ENCODE measurements at regions not wholly inside any gene's neighbourhood (a gene's known extent, or its start where the extent isn't known, plus 50 kb on each side); places are given as distances from the start of the nearest gene placed in this dataset.

GRCh38 chr10:69733791-69734261 is 67.9 kb upstream of the COL13A1 start:
- Histone ChIP-seq H3K27ac (no peak overlapping the region), H3K9me3 (replicated peaks in 1 of 3) (no peaks in the 10 kb centered on the region), H3K4me1 (replicated peaks in 1 of 2) (peaks cover 2 to 19% of the 10 kb centered on the region in 2 donors), H3K4me3 (no peak overlapping the region), H3K27me3 (no peaks in the 10 kb centered on the region), H3K36me3 (replicated peaks in 1 of 2) (no peaks in the 10 kb centered on the region)
- intact Hi-C loops (cut with DNase I) = no loop called here
- WGBS, 4 donors = 68 to 77% (median 72%) methylated on average over 2 to 4 of the region's 4 CpGs
- TF ChIP-seq POLR2A (IDR thresholded peaks at IDR 0.05) = no peak
- TF ChIP-seq CTCF (IDR thresholded peaks at IDR 0.05) = no peak
- DNase-seq = no peak

GRCh38 chr10:69734416-69734796 is 67.3 kb upstream of the COL13A1 start:
- TF ChIP-seq POLR2A (IDR thresholded peaks at IDR 0.05) (no peak), CTCF (IDR thresholded peaks at IDR 0.05) (no peak)
- DNase-seq = no peak
- Histone ChIP-seq H3K4me3 (no peak overlapping the region), H3K36me3 (replicated peaks in 1 of 2) (no peaks in the 10 kb centered on the region), H3K27ac (no peak overlapping the region), H3K9me3 (replicated peaks in 1 of 3) (no peaks in the 10 kb centered on the region), H3K27me3 (no peaks in the 10 kb centered on the region), H3K4me1 (replicated peaks in 1 of 2) (peaks cover 0 to 13% of the 10 kb centered on the region in 2 donors)
- WGBS, 4 donors = 92 to 98% (median 93%) methylated on average over 7 to 8 of the region's 8 CpGs
- intact Hi-C loops (cut with DNase I) = no loop called here

- no peaks in the 10 kb centered on the region for H3K9me3 ChIP-seq (replicated peaks in 1 of 3)
- H3K36me3 ChIP-seq (replicated peaks in 1 of 2) = no peaks in the 10 kb centered on the region
- DNase-seq = no peak
- H3K27ac ChIP-seq = no peak overlapping the region
- H3K4me3 ChIP-seq = no peak overlapping the region
- WGBS, 4 donors = 82 to 91% (median 89%) methylated on average over 7 to 9 of the region's 9 CpGs
- intact Hi-C loops (cut with DNase I) = no loop called here
- H3K4me1 ChIP-seq (replicated peaks in 1 of 2) = peaks cover 0 to 8% of the 10 kb centered on the region in 2 donors
- no peak for TF ChIP-seq CTCF (IDR thresholded peaks at IDR 0.05)
- no peak for TF ChIP-seq POLR2A (IDR thresholded peaks at IDR 0.05)
- no peaks in the 10 kb centered on the region for H3K27me3 ChIP-seq
These were observed 66.8 kb upstream of the COL13A1 start for GRCh38 chr10:69734797-69735468.

GRCh38 chr10:69736886-69737641 is 64.6 kb upstream of the COL13A1 start:
- no peak overlapping the region for H3K27ac ChIP-seq
- H3K27me3 ChIP-seq = no peaks in the 10 kb centered on the region
- TF ChIP-seq CTCF (IDR thresholded peaks at IDR 0.05) (no peak), POLR2A (IDR thresholded peaks at IDR 0.05) (no peak)
- H3K4me3 ChIP-seq = no peak overlapping the region
- DNase-seq = no peak
- no peaks in the 10 kb centered on the region for H3K36me3 ChIP-seq (replicated peaks in 1 of 2)
- WGBS, 4 donors = 86 to 95% (median 90%) methylated on average over 7 to 12 of the region's 12 CpGs
- intact Hi-C loops (cut with DNase I) = no loop called here
- no peaks in the 10 kb centered on the region for H3K4me1 ChIP-seq (replicated peaks in 1 of 2)
- no peaks in the 10 kb centered on the region for H3K9me3 ChIP-seq (replicated peaks in 1 of 3)
